Type B pancreatic cell (in vitro differentiated cells): ENCODE measurements at regions not wholly inside any gene's neighbourhood (a gene's known extent, or its start where the extent isn't known, plus 50 kb on each side); places are given as distances from the start of the nearest gene placed in this dataset.
"Not testable (repeated sequence)": the region's sequence is repeated elsewhere in the genome, so short reads cannot be mapped to it uniquely, and the experiment has no call there.

ENCODE experiments used
- DNase-seq: peaks from one replicate; pipeline ENCODE4 v3.0.0; 2021; ENCODE audit warnings: mixed read lengths; ENCODE audit not compliant: unreplicated experiment; ENCODE audit errors: extremely low spot score
- H3K27ac Mint-ChIP-seq: 2 replicates; pipeline ENCODE4 v1.8.0; 2021; ENCODE audit warnings: mild to moderate bottlenecking, mixed read lengths
- H3K27me3 Mint-ChIP-seq: 2 replicates; pipeline ENCODE4 v1.8.0; 2021; ENCODE audit warnings: mixed read lengths
- H3K36me3 Mint-ChIP-seq: 2 replicates; pipeline ENCODE4 v1.8.0; 2021; ENCODE audit warnings: mixed read lengths
- H3K4me1 Mint-ChIP-seq: one replicate; pipeline ENCODE4 v1.8.0; 2021; ENCODE audit warnings: mixed read lengths; ENCODE audit not compliant: unreplicated experiment
- H3K4me3 Mint-ChIP-seq: 2 replicates; pipeline ENCODE4 v1.8.0; 2021; ENCODE audit warnings: mild to moderate bottlenecking, mixed read lengths
- H3K9me3 Mint-ChIP-seq: 2 replicates; pipeline ENCODE4 v1.8.0; 2021; ENCODE audit warnings: mixed read lengths
- TF ChIP-seq, protein P1 (sequence below): fragments of 200-600 bp; sonication (generic); conservative IDR thresholded peaks from 2 replicates; pipeline ENCODE4 v1.5.0; 2021; ENCODE audit warnings: antibody characterized with exemption, mild to moderate bottlenecking

DNA sequence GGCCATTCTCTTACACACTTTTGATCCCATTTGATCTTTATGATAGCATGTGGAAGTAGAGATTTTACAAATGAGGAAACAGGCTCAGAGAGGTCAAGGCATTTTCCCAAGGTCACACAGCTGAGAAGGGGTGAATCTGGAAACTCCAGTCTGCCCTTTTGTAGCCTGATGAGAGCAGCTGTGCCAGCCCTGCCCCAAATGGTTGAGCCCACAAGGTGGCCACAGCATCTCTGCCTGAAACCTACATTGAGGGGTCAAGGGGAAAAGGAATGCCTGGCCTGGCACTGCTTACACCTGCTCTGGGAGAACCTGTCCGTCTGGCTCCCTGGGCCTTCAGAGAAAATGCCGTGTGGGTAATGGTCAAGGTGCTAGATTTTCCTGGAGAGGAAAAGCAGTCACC, 200.2 kb upstream of the LINGO1 start:
- no peaks in the 10 kb centered on the region for H3K9me3 Mint-ChIP-seq

DNA sequence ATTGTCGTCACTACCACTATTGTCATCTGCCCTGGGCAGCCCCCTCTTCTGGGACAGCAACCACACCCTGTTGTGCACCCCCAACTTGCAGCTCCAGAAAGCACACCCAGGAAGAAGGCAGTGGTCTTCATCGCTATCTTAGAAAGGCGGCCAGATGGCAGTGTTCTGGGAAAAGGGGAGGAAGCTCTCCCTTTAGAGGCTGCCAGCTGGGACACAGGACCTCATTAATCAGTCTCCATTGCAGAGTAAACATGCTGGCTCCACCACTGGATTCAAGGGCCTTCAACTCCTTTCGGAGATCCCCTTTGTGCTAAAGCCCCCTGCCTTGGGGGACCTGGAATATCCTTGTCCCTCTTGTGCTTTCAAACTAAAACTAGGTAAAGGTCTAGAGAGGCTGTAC, 199.3 kb upstream of the LINGO1 start:
- H3K27ac Mint-ChIP-seq = no peak overlapping the region

More for the DNA sequence above, 200.2 kb upstream of the LINGO1 start:
- H3K27ac Mint-ChIP-seq = no peak overlapping the region
- no peak for DNase-seq
- TF ChIP-seq, protein P1, sequence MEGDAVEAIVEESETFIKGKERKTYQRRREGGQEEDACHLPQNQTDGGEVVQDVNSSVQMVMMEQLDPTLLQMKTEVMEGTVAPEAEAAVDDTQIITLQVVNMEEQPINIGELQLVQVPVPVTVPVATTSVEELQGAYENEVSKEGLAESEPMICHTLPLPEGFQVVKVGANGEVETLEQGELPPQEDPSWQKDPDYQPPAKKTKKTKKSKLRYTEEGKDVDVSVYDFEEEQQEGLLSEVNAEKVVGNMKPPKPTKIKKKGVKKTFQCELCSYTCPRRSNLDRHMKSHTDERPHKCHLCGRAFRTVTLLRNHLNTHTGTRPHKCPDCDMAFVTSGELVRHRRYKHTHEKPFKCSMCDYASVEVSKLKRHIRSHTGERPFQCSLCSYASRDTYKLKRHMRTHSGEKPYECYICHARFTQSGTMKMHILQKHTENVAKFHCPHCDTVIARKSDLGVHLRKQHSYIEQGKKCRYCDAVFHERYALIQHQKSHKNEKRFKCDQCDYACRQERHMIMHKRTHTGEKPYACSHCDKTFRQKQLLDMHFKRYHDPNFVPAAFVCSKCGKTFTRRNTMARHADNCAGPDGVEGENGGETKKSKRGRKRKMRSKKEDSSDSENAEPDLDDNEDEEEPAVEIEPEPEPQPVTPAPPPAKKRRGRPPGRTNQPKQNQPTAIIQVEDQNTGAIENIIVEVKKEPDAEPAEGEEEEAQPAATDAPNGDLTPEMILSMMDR = no peak
- peaks cover 14% of the 10 kb centered on the region for H3K4me1 Mint-ChIP-seq
- no peak overlapping the region for H3K4me3 Mint-ChIP-seq
- no peaks in the 10 kb centered on the region for H3K36me3 Mint-ChIP-seq
- H3K27me3 Mint-ChIP-seq = no peaks in the 10 kb centered on the region

DNA sequence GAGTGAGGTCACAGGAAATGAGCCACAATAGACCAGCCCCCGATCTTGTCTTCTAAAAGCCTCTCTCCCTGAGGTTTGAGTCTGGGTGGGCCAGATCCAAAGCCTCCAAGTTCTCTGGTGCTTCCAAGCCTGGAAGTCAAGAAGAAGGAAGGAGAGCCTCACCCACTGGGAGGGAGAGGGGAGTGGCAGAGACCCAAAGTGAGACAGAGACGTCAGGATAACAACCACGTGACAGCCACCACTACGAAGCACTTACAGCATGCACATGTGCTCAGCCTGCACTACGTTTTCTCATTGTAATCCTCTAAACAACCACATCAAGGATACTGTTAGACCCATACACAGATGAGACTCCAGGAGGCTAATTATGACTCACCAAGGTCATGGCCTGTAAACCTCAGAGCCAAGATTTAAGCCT, 197.3 kb upstream of the LINGO1 start:
- DNase-seq = no peak
- TF ChIP-seq, protein P1 = no peak
- no peak overlapping the region for H3K27ac Mint-ChIP-seq
- H3K9me3 Mint-ChIP-seq = no peaks in the 10 kb centered on the region
- peaks cover 14% of the 10 kb centered on the region for H3K4me1 Mint-ChIP-seq
- H3K4me3 Mint-ChIP-seq = no peak overlapping the region
- peaks cover 5% of the 10 kb centered on the region for H3K27me3 Mint-ChIP-seq
- no peaks in the 10 kb centered on the region for H3K36me3 Mint-ChIP-seq

More for the DNA sequence above, 199.3 kb upstream of the LINGO1 start:
- no peaks in the 10 kb centered on the region for H3K36me3 Mint-ChIP-seq
- DNase-seq = no peak
- peaks cover 14% of the 10 kb centered on the region for H3K4me1 Mint-ChIP-seq
- H3K4me3 Mint-ChIP-seq = no peak overlapping the region
- H3K27me3 Mint-ChIP-seq = no peaks in the 10 kb centered on the region
- H3K9me3 Mint-ChIP-seq = no peaks in the 10 kb centered on the region
- TF ChIP-seq, protein P1 = no peak

DNA sequence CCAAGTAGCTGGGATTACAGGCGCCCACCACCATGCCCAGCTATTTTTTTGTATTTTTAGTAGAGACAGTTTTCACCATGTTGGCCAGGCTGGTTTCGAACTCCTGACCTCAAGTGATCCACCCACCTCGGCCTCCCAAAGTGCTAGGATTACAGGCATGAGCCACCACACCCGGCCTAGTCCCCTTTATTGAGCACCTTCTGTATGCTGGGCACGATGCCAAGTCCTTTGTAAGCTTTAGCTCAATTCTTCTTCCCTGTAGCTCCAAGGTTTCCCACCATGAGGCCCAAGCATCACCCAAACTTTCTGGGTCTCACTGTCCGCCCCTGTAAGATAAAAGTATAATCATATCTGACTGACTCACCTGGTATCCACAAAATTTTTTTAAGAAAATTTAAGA, 196.6 kb upstream of the LINGO1 start:
- H3K27me3 Mint-ChIP-seq, H3K9me3 Mint-ChIP-seq, H3K4me3 Mint-ChIP-seq, H3K27ac Mint-ChIP-seq, H3K36me3 Mint-ChIP-seq, DNase-seq: not testable (repeated sequence)
- peaks cover 14% of the 10 kb centered on the region for H3K4me1 Mint-ChIP-seq

DNA sequence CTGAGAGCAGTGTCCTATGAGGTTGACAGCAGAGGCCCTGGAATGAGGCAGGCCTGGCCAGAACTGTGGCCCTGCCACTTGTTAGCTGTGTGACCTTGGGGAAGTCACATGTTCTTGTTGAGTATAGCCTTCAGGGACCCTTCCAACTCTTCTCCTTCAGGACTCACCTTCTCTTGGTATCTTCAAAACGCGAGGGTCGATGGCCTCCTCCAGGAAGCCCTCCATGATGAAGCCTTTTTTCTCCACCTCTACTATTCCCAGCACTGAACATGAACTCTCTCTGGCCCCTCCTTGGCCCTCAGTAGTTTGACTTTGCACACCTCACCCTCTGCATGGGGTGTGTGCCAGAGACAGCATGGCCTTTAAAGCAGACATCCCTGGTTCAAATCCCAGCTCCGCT, 195.1 kb upstream of the LINGO1 start:
- TF ChIP-seq, protein P1 = no peak
- Mint-ChIP-seq H3K27ac (no peak overlapping the region), H3K27me3 (peaks cover 17% of the 10 kb centered on the region), H3K36me3 (no peaks in the 10 kb centered on the region), H3K9me3 (no peaks in the 10 kb centered on the region), H3K4me1 (peaks cover 14% of the 10 kb centered on the region), H3K4me3 (no peak overlapping the region)
- DNase-seq = no peak

DNA sequence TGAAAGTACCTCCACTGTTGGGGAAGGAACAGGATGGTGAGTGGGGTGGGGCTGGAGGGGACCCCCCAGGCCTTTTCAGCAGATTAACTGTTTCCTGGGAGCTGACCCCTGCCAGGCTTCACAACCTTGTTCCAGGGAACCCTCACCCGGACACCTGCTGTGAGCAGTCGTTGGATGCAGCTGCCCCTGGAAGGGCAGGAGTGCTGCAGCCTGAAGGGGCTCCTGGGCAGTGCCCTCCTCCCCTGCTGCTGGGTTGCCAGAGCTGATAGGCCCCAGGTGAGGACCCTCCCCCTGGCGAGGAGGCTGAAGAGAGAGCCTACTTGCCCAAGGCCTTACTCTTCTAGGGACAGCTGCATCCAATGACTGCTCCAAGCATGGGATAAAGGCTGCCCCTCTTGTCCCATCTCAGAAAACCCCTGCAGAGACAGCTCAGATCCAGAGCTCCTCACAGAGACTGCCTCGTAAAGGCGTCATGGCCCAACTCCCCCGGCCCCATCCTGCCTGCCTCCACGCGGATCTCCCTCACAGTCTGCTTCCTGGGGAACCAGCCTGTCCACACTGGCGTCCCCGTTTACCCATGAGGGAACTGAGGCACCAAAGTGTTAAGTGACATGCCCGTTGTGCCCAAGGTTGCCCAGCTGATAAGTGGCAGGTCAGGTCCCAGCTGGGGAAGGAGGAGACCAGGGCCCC, 193.4 kb upstream of the LINGO1 start:
- TF ChIP-seq, protein P1 = no peak
- H3K36me3 Mint-ChIP-seq = no peaks in the 10 kb centered on the region
- H3K27me3 Mint-ChIP-seq = peaks cover 30% of the 10 kb centered on the region
- no peak overlapping the region for H3K4me3 Mint-ChIP-seq
- H3K27ac Mint-ChIP-seq = no peak overlapping the region
- no peaks in the 10 kb centered on the region for H3K9me3 Mint-ChIP-seq
- no peak for DNase-seq
- H3K4me1 Mint-ChIP-seq = peaks cover 10% of the 10 kb centered on the region
